ENCODE measurements at regions not wholly inside any gene's neighbourhood (a gene's known extent, or its start where the extent isn't known, plus 50 kb on each side); places are given as distances from the start of the nearest gene placed in this dataset.

- no peak for TF ChIP-seq CTCF (IDR thresholded peaks at IDR 0.05; ENCODE audit: insufficient read depth, low read length, poor library complexity, severe bottlenecking)
- Histone ChIP-seq H3K36me3 (ENCODE audit: control insufficient read depth, insufficient read depth, low read length) (no peaks in the 10 kb centered on the region), H3K27me3 (replicated peaks; ENCODE audit: control insufficient read depth, insufficient read depth, low read length) (no peaks in the 10 kb centered on the region), H3K4me3 (replicated peaks; ENCODE audit: low read depth, low read length) (no peak overlapping the region)
- no peak for DNase-seq (ENCODE audit: extremely low read depth, insufficient read length)
Observed at GRCh38 chr1:187892683-187893039, 1063.9 kb downstream of the PLA2G4A start.

GRCh38 chr1:187893471-187893870 lies 1064.7 kb downstream of the PLA2G4A start:
- H3K36me3 ChIP-seq (ENCODE audit: control insufficient read depth, insufficient read depth, low read length), result no peaks in the 10 kb centered on the region
- DNase-seq (ENCODE audit: extremely low read depth, insufficient read length), result no peak
- no peaks in the 10 kb centered on the region for H3K27me3 ChIP-seq (replicated peaks; ENCODE audit: control insufficient read depth, insufficient read depth, low read length)
- no peak for TF ChIP-seq CTCF (IDR thresholded peaks at IDR 0.05; ENCODE audit: insufficient read depth, low read length, poor library complexity, severe bottlenecking)
- H3K4me3 ChIP-seq (replicated peaks; ENCODE audit: low read depth, low read length), result no peak overlapping the region

GRCh38 chr1:187894349-187894748 lies 1065.6 kb downstream of the PLA2G4A start:
- Histone ChIP-seq H3K36me3 (ENCODE audit: control insufficient read depth, insufficient read depth, low read length) (no peaks in the 10 kb centered on the region), H3K4me3 (replicated peaks; ENCODE audit: low read depth, low read length) (no peak overlapping the region), H3K27me3 (replicated peaks; ENCODE audit: control insufficient read depth, insufficient read depth, low read length) (no peaks in the 10 kb centered on the region)
- no peak for TF ChIP-seq CTCF (IDR thresholded peaks at IDR 0.05; ENCODE audit: insufficient read depth, low read length, poor library complexity, severe bottlenecking)
- DNase-seq (ENCODE audit: extremely low read depth, insufficient read length), result no peak

DNA sequence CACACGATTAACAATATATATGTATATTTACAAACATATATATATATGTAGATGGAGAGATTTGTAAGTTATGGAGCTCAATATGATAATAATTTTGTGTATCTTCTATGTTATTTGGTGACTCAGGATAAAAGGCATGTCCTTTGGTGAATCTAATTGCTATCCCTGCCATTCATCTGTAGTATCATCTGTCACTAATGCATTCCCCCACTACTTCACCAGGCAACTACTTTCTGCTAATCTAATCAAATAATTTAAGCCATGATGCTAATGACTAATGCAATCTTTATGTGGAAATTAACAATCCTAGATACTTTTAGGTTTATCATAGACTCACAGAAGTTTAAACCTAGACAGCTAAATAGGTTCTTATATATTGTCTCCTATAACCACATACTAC lies 1074.5 kb downstream of the PLA2G4A start:
- no peak for TF ChIP-seq CTCF (IDR thresholded peaks at IDR 0.05; ENCODE audit: insufficient read depth, low read length, poor library complexity, severe bottlenecking)
- DNase-seq (ENCODE audit: extremely low read depth, insufficient read length), result no peak
- Histone ChIP-seq H3K4me3 (replicated peaks; ENCODE audit: low read depth, low read length) (no peak overlapping the region), H3K27me3 (replicated peaks; ENCODE audit: control insufficient read depth, insufficient read depth, low read length) (no peaks in the 10 kb centered on the region), H3K36me3 (ENCODE audit: control insufficient read depth, insufficient read depth, low read length) (no peaks in the 10 kb centered on the region)

- Histone ChIP-seq H3K27me3 (replicated peaks; ENCODE audit: control insufficient read depth, insufficient read depth, low read length) (no peaks in the 10 kb centered on the region), H3K4me3 (replicated peaks; ENCODE audit: low read depth, low read length) (no peak overlapping the region), H3K36me3 (ENCODE audit: control insufficient read depth, insufficient read depth, low read length) (no peaks in the 10 kb centered on the region)
- TF ChIP-seq CTCF (IDR thresholded peaks at IDR 0.05; ENCODE audit: insufficient read depth, low read length, poor library complexity, severe bottlenecking), result no peak
- no peak for DNase-seq (ENCODE audit: extremely low read depth, insufficient read length)
Observed at GRCh38 chr1:187909382-187909781, 1080.6 kb downstream of the PLA2G4A start.

GRCh38 chr1:187911820-187912219 lies 1083.1 kb downstream of the PLA2G4A start:
- DNase-seq (ENCODE audit: extremely low read depth, insufficient read length), result no peak
- no peaks in the 10 kb centered on the region for H3K36me3 ChIP-seq (ENCODE audit: control insufficient read depth, insufficient read depth, low read length)
- H3K4me3 ChIP-seq (replicated peaks; ENCODE audit: low read depth, low read length), result no peak overlapping the region
- no peaks in the 10 kb centered on the region for H3K27me3 ChIP-seq (replicated peaks; ENCODE audit: control insufficient read depth, insufficient read depth, low read length)
- no peak for TF ChIP-seq CTCF (IDR thresholded peaks at IDR 0.05; ENCODE audit: insufficient read depth, low read length, poor library complexity, severe bottlenecking)

Measured in GM06990 (cell line).